ENCODE measurements at regions not wholly inside any gene's neighbourhood (a gene's known extent, or its start where the extent isn't known, plus 50 kb on each side); places are given as distances from the start of the nearest gene placed in this dataset.

DNA sequence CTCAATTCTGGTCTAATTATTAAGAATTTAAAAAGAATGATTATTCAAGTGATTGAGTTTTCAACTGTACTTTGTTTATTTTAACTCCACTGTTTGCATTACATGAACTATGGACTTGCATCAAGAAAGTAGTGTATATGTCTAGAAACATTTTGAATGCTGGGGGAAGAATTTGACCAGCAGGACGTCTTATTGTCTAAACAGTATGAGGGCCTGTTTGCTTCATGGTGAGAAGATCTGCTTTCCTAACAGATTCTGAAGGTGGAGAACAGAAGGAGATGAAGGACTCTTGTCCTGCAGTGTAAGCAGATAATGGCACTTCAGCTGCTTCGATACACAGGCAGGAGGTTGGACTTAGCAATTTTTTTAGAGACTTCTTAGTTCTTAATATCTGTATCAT lies 176.0 kb downstream of the DACT1 start:
- TF ChIP-seq ZFX (IDR thresholded peaks at IDR 0.05) (no peak), JUND (IDR thresholded peaks at IDR 0.05) (no peak), CEBPB (IDR thresholded peaks at IDR 0.05; ENCODE audit: low read depth) (no peak), RAD21 (IDR thresholded peaks at IDR 0.05; ENCODE audit: low read depth) (no peak), YY1 (IDR thresholded peaks at IDR 0.05; ENCODE audit: extremely low read depth, insufficient replicate concordance, low read depth, low read length) (no peak), TCF7L2 (IDR thresholded peaks at IDR 0.05; ENCODE audit: borderline replicate concordance, extremely low read depth, insufficient read depth, insufficient read length) (no peak), CTCF (IDR thresholded peaks at IDR 0.05 in 2 of 3, conservative IDR thresholded peaks at IDR 0.05 in 1 of 3; ENCODE audit: borderline replicate concordance in 1 of 3, insufficient read depth in 1 of 3, low read depth in 2 of 3, low read length in 2 of 3) (no peak), ELF1 (IDR thresholded peaks at IDR 0.05; ENCODE audit: borderline replicate concordance, low read depth) (no peak)
- TF ChIP-seq, protein P1, sequence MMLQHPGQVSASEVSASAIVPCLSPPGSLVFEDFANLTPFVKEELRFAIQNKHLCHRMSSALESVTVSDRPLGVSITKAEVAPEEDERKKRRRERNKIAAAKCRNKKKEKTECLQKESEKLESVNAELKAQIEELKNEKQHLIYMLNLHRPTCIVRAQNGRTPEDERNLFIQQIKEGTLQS (IDR thresholded peaks at IDR 0.05) = no peak
- Histone ChIP-seq H3K4me1 (ENCODE audit: control insufficient read depth in 1 of 2, insufficient read depth in 2 of 2, low read length in 2 of 2) (0 out of 4 replicates have a peak, but pooled peaks cover 0 to 1% of the 10 kb centered on the region in 2 experiments), H3K36me3 (ENCODE audit: control insufficient read depth in 1 of 2, insufficient read depth in 2 of 2, low read length in 2 of 2) (no peaks in the 10 kb centered on the region), H3K9ac (ENCODE audit: low read length) (no peak overlapping the region), H3K4me2 (ENCODE audit: low read length) (no peak overlapping the region), H3K9me2 (ENCODE audit: insufficient read depth) (no peaks in the 10 kb centered on the region), H3K79me2 (ENCODE audit: insufficient read depth, low read length) (no peaks in the 10 kb centered on the region), H3K27me3 (ENCODE audit: insufficient read depth, low read length) (no peaks in the 10 kb centered on the region), H4K20me1 (ENCODE audit: insufficient read depth) (no peaks in the 10 kb centered on the region), H3K9me3 (ENCODE audit: control insufficient read depth in 1 of 2, insufficient read depth in 1 of 2, low read depth in 1 of 2, low read length in 2 of 2) (no peaks in the 10 kb centered on the region), H3K27ac (ENCODE audit: low read depth, low read length) (no peak overlapping the region), H3K4me3 (replicated peaks in 1 of 2; ENCODE audit: low read depth in 1 of 2, low read length in 2 of 2) (no peak overlapping the region), H2AFZ (ENCODE audit: low read depth, low read length, poor library complexity, severe bottlenecking) (no peak overlapping the region)
- ChIA-PET POLR2A (no interaction called here), RAD21 (ENCODE audit: low non-redundant PET in 1 of 2, low total read pairs in 2 of 2, uncharacterized antibody in 2 of 2, unreplicated experiment in 2 of 2) (no interaction called here), CTCF (no interaction called here)
- DNase-seq (ENCODE audit: low read depth, low spot score) (no peak), ATAC-seq (no peak)
- no TSS peak for BruUV-seq (replicated peaks)
- intact Hi-C loops (cut with micrococcal nuclease) = no loop called here

GRCh38 chr14:58814466-58814865 lies 176.7 kb downstream of the DACT1 start:
- ATAC-seq = no peak
- no peaks in the 10 kb centered on the region for H3K9me3 ChIP-seq (ENCODE audit: control insufficient read depth in 1 of 2, insufficient read depth in 1 of 2, low read depth in 1 of 2, low read length in 2 of 2)
- H3K79me2 ChIP-seq (ENCODE audit: insufficient read depth, low read length) = no peaks in the 10 kb centered on the region
- H3K4me3 ChIP-seq (replicated peaks in 1 of 2; ENCODE audit: low read depth in 1 of 2, low read length in 2 of 2) = no peak overlapping the region
- H3K9me2 ChIP-seq (ENCODE audit: insufficient read depth) = no peaks in the 10 kb centered on the region
- H3K27me3 ChIP-seq (ENCODE audit: insufficient read depth, low read length) = no peaks in the 10 kb centered on the region
- no peaks in the 10 kb centered on the region for H3K4me1 ChIP-seq (ENCODE audit: control insufficient read depth in 1 of 2, insufficient read depth in 2 of 2, low read length in 2 of 2)
- no peaks in the 10 kb centered on the region for H3K36me3 ChIP-seq (ENCODE audit: control insufficient read depth in 1 of 2, insufficient read depth in 2 of 2, low read length in 2 of 2)
- no peaks in the 10 kb centered on the region for H4K20me1 ChIP-seq (ENCODE audit: insufficient read depth)
- no TSS peak for BruUV-seq (replicated peaks)
- POLR2A ChIA-PET = no interaction called here
- CTCF ChIA-PET = no interaction called here
- no peak overlapping the region for H3K9ac ChIP-seq (ENCODE audit: low read length)
- no peak for DNase-seq (ENCODE audit: low read depth, low spot score)
- RAD21 ChIA-PET (ENCODE audit: low non-redundant PET in 1 of 2, low total read pairs in 2 of 2, uncharacterized antibody in 2 of 2, unreplicated experiment in 2 of 2) = no interaction called here
- TF ChIP-seq FOSL1 (IDR thresholded peaks at IDR 0.05; ENCODE audit: low read depth) (no peak), CBX3 (IDR thresholded peaks at IDR 0.05; ENCODE audit: low read depth) (no peak), CEBPB (IDR thresholded peaks at IDR 0.05; ENCODE audit: low read depth) (no peak), EGR1 (IDR thresholded peaks at IDR 0.05; ENCODE audit: low read depth) (no peak), SRF (IDR thresholded peaks at IDR 0.05; ENCODE audit: low read depth) (no peak), RAD21 (IDR thresholded peaks at IDR 0.05; ENCODE audit: low read depth) (no peak), SIN3A (IDR thresholded peaks at IDR 0.05; ENCODE audit: low read depth) (no peak)
- TF ChIP-seq, protein P1 (IDR thresholded peaks at IDR 0.05) = no peak
- intact Hi-C loops (cut with micrococcal nuclease) = no loop called here
- H3K27ac ChIP-seq (ENCODE audit: low read depth, low read length) = no peak overlapping the region
- H2AFZ ChIP-seq (ENCODE audit: low read depth, low read length, poor library complexity, severe bottlenecking) = no peak overlapping the region
- H3K4me2 ChIP-seq (ENCODE audit: low read length) = no peak overlapping the region
